IMR-90 (cell line): ENCODE measurements at regions not wholly inside any gene's neighbourhood (a gene's known extent, or its start where the extent isn't known, plus 50 kb on each side); places are given as distances from the start of the nearest gene placed in this dataset.

Source experiments
- ATAC-seq: fragments of 200-7000 bp; cut with Tn5 transposase; 2 replicates; pipeline ENCODE4 v1.9.1; 2020; ENCODE audit warnings: low read depth, mild to moderate bottlenecking, moderate library complexity
- BruUV-seq: library from RNA; stranded (reverse); fragments of 400-500 nt; replicated peaks from 2 replicates; lab custom pipeline; 2021; lab: Mats Ljungman, UMichigan
- CTCF ChIA-PET: fragments of 300-600 bp; formaldehyde crosslinking; extraction: SDS; loops from one replicate; lab custom pipeline; 2021; ENCODE audit warnings: antibody characterized with exemption; lab: Yijun Ruan, JAX
- POLR2A ChIA-PET: fragments of 300-600 bp; sonication (Branson Sonifier 250); formaldehyde crosslinking; loops from one replicate; lab custom pipeline; 2022; ENCODE audit warnings: antibody characterized with exemption; ENCODE audit not compliant: unreplicated experiment; lab: Charles Lee
- DNase-seq: peaks from one replicate; pipeline ENCODE4 v3.0.0; 2013
- H2AFZ ChIP-seq: replicated peaks from 2 replicates; pipeline ENCODE3; 2013; ENCODE audit warnings: low read length, mild to moderate bottlenecking; ENCODE audit not compliant: poor library complexity
- H2AK5ac ChIP-seq: 2 replicates; pipeline ENCODE4 v1.6.1; 2013; ENCODE audit warnings: low read depth, low read length, inconsistent platforms
- H2AK9ac ChIP-seq: replicated peaks from 2 replicates; pipeline ENCODE3; 2013; ENCODE audit warnings: mild to moderate bottlenecking, low read depth, low read length, moderate library complexity; ENCODE audit not compliant: poor library complexity
- H2BK120ac ChIP-seq: 2 replicates; pipeline ENCODE4 v1.6.1; 2013; ENCODE audit warnings: low read depth, low read length, inconsistent platforms
- H2BK15ac ChIP-seq: 3 replicates; pipeline ENCODE4 v1.6.1; 2013; ENCODE audit warnings: low read depth, low read length, inconsistent platforms
- H2BK20ac ChIP-seq: 2 replicates; pipeline ENCODE4 v1.6.1; 2013; ENCODE audit warnings: low read depth, mild to moderate bottlenecking, inconsistent platforms, low read length, moderate library complexity
- H2BK5ac ChIP-seq: 2 replicates; pipeline ENCODE4 v1.6.1; 2013; ENCODE audit warnings: mild to moderate bottlenecking, low read depth, low read length, inconsistent platforms; ENCODE audit not compliant: poor library complexity, severe bottlenecking
- H3K14ac ChIP-seq: replicated peaks from 2 replicates; pipeline ENCODE4 v1.6.1; 2013; ENCODE audit warnings: low read depth, low read length, inconsistent platforms
- H3K18ac ChIP-seq: 2 replicates; pipeline ENCODE4 v1.6.1; 2013; ENCODE audit warnings: low read depth, low read length, control low read depth
- H3K23ac ChIP-seq: 2 replicates; pipeline ENCODE4 v1.6.1; 2013; ENCODE audit warnings: low read depth, low read length, inconsistent platforms
- H3K27ac ChIP-seq: 2 replicates; pipeline ENCODE4 v1.5.1; 2013; ENCODE audit warnings: mild to moderate bottlenecking, control low read depth, low read length; ENCODE audit not compliant: insufficient read depth
- H3K27me3 ChIP-seq: 2 replicates; pipeline ENCODE4 v1.6.1; 2013; ENCODE audit warnings: low read length; ENCODE audit not compliant: control insufficient read depth, insufficient read depth
- H3K36me3 ChIP-seq: 2 replicates; pipeline ENCODE4 v1.6.1; 2013; ENCODE audit warnings: low read length, mixed read lengths; ENCODE audit not compliant: control insufficient read depth, insufficient read depth
- H3K4ac ChIP-seq: 2 replicates; pipeline ENCODE4 v1.6.1; 2013; ENCODE audit warnings: low read depth, low read length, inconsistent platforms
- H3K4me1 ChIP-seq: 2 replicates; pipeline ENCODE4 v1.6.1; 2013; ENCODE audit warnings: low read length, mixed read lengths; ENCODE audit not compliant: control insufficient read depth, insufficient read depth
- H3K4me2 ChIP-seq: 2 replicates; pipeline ENCODE4 v1.6.1; 2013; ENCODE audit warnings: low read depth, mild to moderate bottlenecking, control low read depth, low read length, moderate library complexity
- H3K4me3 ChIP-seq: 2 replicates; pipeline ENCODE4 v1.5.1; 2013; ENCODE audit warnings: low read depth, mild to moderate bottlenecking, control low read depth, low read length, moderate library complexity; ENCODE audit not compliant: insufficient read depth
- H3K56ac ChIP-seq: 2 replicates; pipeline ENCODE4 v1.6.1; 2013; ENCODE audit warnings: low read length, inconsistent platforms; ENCODE audit not compliant: insufficient read depth; ENCODE audit errors: extremely low read depth
- H3K79me1 ChIP-seq, 2 experiments: 2 replicates each; pipeline ENCODE4 v1.6.1; 2013; ENCODE audit warnings: low read length in 2 of 2, inconsistent platforms in 1 of 2, low read depth in 1 of 2
- H3K9ac ChIP-seq: 2 replicates; pipeline ENCODE4 v1.6.1; 2013; ENCODE audit warnings: low read depth, low read length, control low read depth
- H3K9me1 ChIP-seq: 2 replicates; pipeline ENCODE4 v1.6.1; 2013; ENCODE audit warnings: low read length, inconsistent platforms; ENCODE audit not compliant: insufficient read depth
- H3K9me3 ChIP-seq: 2 replicates; pipeline ENCODE4 v1.6.1; 2013; ENCODE audit warnings: low read length; ENCODE audit not compliant: control insufficient read depth, insufficient read depth
- H4K20me1 ChIP-seq: 2 replicates; pipeline ENCODE4 v1.6.1; 2013; ENCODE audit warnings: low read length, inconsistent platforms; ENCODE audit not compliant: insufficient read depth
- H4K5ac ChIP-seq: 2 replicates; pipeline ENCODE4 v1.6.1; 2013; ENCODE audit warnings: mild to moderate bottlenecking, low read depth, low read length, control low read depth
- H4K8ac ChIP-seq, 2 experiments: 2 replicates each; pipeline ENCODE4 v1.6.1; 2013; ENCODE audit warnings: low read depth in 2 of 2, low read length in 2 of 2, control low read depth in 1 of 2, inconsistent platforms in 1 of 2
- H4K91ac ChIP-seq: 2 replicates; pipeline ENCODE4 v1.6.1; 2013; ENCODE audit warnings: low read depth, low read length, inconsistent platforms; ENCODE audit not compliant: insufficient read depth
- BHLHE40 ChIP-seq: fragments of 150-350 bp; IDR thresholded peaks from 2 replicates; pipeline ENCODE4 v1.6.1; 2016; ENCODE audit warnings: mild to moderate bottlenecking, low read depth, low read length
- CEBPB ChIP-seq: IDR thresholded peaks from 2 replicates; pipeline ENCODE4 v1.6.1; 2012; ENCODE audit warnings: low read depth, low read length, improper control_type of control experiment
- CHD1 ChIP-seq: IDR thresholded peaks from 2 replicates; pipeline ENCODE4 v1.6.1; 2012; ENCODE audit warnings: low read depth, low read length, improper control_type of control experiment
- FOS ChIP-seq: fragments of 150-350 bp; IDR thresholded peaks from 2 replicates; pipeline ENCODE4 v1.6.1; 2016; ENCODE audit warnings: low read depth, low read length
- MAFK ChIP-seq: IDR thresholded peaks from 2 replicates; pipeline ENCODE4 v1.6.1; 2012; ENCODE audit warnings: low read depth, low read length, improper control_type of control experiment
- MAZ ChIP-seq: IDR thresholded peaks from 2 replicates; pipeline ENCODE4 v1.6.1; 2012; ENCODE audit warnings: low read depth, mild to moderate bottlenecking, low read length, improper control_type of control experiment, moderate library complexity, borderline replicate concordance
- MXI1 ChIP-seq: IDR thresholded peaks from 2 replicates; pipeline ENCODE4 v1.6.1; 2012; ENCODE audit warnings: low read depth, mild to moderate bottlenecking, low read length, moderate library complexity, borderline replicate concordance
- NFE2L2 ChIP-seq: fragments of 150-350 bp; IDR thresholded peaks from 2 replicates; pipeline ENCODE4 v1.6.1; 2016; ENCODE audit warnings: low read depth, mild to moderate bottlenecking, low read length
- POLR2A ChIP-seq: IDR thresholded peaks from 2 replicates; pipeline ENCODE4 v1.6.1; 2012; ENCODE audit warnings: mild to moderate bottlenecking, low read depth, low read length
- RAD21 ChIP-seq: IDR thresholded peaks from 2 replicates; pipeline ENCODE4 v1.6.1; 2012; ENCODE audit warnings: low read length, improper control_type of control experiment
- RCOR1 ChIP-seq: IDR thresholded peaks from 2 replicates; pipeline ENCODE4 v1.6.1; 2012; ENCODE audit warnings: mild to moderate bottlenecking, low read length, improper control_type of control experiment; ENCODE audit not compliant: insufficient replicate concordance
- SMC3 ChIP-seq: fragments of 150-350 bp; IDR thresholded peaks from 2 replicates; pipeline ENCODE4 v1.6.1; 2016; ENCODE audit warnings: low read depth, mild to moderate bottlenecking, antibody characterized with exemption, low read length, moderate library complexity
- WGBS, 2 experiments: methylation state at CpG; one replicate each; pipeline versions ENCODE4 v1.1.5 to v1.1.7; 2013; ENCODE audit warnings: missing lambda C conversion rate in 2 of 2; ENCODE audit not compliant: insufficient read length in 1 of 2; ENCODE audit errors: extremely low coverage in 2 of 2; 5-methylcytosine and 5-hydroxymethylcytosine counted together
- dilution Hi-C: fragments of 300-500 bp; cut with HindIII; formaldehyde crosslinking; loops from one replicate; pipeline ENCODE4 v1.14.3; 2018; ENCODE audit warnings: low sequenced_read_pairs; ENCODE audit not compliant: unreplicated experiment
- in situ Hi-C: fragments of 300-500 bp; cut with MboI; formaldehyde crosslinking; loops from 3 replicates; pipeline ENCODE4 v1.14.3; 2019; ENCODE audit warnings: low sequenced_read_pairs, inconsistent platforms, mixed read lengths
- intact Hi-C: fragments of 100-400 bp; cut with micrococcal nuclease; formaldehyde crosslinking; loops from 2 replicates; pipeline ENCODE4 v1.10.0; 2022
- TF ChIP-seq, protein P1 (sequence below): fragments of 150-350 bp; IDR thresholded peaks from 2 replicates; pipeline ENCODE4 v1.6.1; 2016; ENCODE audit warnings: low read depth, mild to moderate bottlenecking, low read length, moderate library complexity, borderline replicate concordance
- TF ChIP-seq, protein P2 (sequence below): conservative IDR thresholded peaks from 2 replicates; pipeline ENCODE4 v1.5.1; 2012; ENCODE audit warnings: mild to moderate bottlenecking, low read depth, low read length, improper control_type of control experiment
- TF ChIP-seq, protein P3 (sequence below): fragments of 150-350 bp; IDR thresholded peaks from 2 replicates; pipeline ENCODE4 v1.6.1; 2017; ENCODE audit warnings: mild to moderate bottlenecking, antibody characterized with exemption, low read length, low read depth

DNA sequence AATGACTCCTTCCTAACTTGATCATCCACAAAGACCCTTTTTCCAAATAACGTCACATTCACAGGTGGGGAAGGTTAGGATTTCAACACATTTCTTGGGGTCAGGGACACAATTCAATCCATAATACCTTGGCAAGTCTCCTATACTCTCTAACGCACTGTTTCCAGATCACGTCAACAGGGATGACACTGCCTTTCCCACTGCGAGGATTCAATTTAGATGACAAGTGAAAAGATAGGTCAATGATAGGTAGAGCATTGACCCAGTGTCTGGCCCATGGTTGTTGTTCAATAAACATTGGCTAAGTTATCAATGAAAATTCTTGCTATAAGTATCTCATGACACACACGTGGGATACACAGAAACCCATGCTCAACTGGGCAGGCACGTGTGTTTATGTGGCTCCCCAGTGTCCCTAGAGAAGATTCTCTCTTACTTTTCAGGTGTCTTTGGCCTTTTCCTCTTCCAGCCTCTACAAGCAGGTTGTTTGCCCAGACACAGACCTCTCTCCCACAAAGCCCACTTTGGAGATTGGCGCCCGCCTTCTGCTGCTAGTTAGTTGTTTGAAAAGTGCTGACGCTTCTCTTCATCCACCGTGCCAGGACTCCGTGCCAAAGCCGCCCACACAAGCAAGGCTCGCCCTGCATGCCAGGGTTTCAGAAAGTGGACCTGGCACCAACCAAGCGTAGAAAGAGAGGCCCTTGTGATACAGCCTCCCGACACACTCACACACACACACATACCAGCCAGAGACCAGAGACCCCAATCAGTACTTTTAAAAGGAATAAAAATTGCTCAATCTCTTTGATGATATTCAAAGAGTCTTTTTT lies 594.5 kb downstream of the BNC2 start:
- in situ Hi-C loops = no loop called here
- no peak overlapping the region for H4K91ac ChIP-seq
- no peaks in the 10 kb centered on the region for H3K79me1 ChIP-seq
- no peaks in the 10 kb centered on the region; the same call in 1 of the 2 replicates for H3K9me3 ChIP-seq
- H3K18ac ChIP-seq = no peak overlapping the region
- DNase-seq = no peak
- H3K14ac ChIP-seq = no peak overlapping the region
- no peak overlapping the region for H2BK120ac ChIP-seq
- no peaks in the 10 kb centered on the region for H3K36me3 ChIP-seq
- no peak overlapping the region for H2AFZ ChIP-seq
- H2AK9ac ChIP-seq = no peak overlapping the region
- no TSS peak for BruUV-seq
- H3K4me2 ChIP-seq = no peak overlapping the region
- no peaks in the 10 kb centered on the region; the same call in 1 of the 2 replicates for H3K4me1 ChIP-seq
- H2BK20ac ChIP-seq = no peak overlapping the region
- TF ChIP-seq, protein P1, sequence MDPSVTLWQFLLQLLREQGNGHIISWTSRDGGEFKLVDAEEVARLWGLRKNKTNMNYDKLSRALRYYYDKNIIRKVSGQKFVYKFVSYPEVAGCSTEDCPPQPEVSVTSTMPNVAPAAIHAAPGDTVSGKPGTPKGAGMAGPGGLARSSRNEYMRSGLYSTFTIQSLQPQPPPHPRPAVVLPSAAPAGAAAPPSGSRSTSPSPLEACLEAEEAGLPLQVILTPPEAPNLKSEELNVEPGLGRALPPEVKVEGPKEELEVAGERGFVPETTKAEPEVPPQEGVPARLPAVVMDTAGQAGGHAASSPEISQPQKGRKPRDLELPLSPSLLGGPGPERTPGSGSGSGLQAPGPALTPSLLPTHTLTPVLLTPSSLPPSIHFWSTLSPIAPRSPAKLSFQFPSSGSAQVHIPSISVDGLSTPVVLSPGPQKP = no peak
- TF ChIP-seq FOS (no peak), CEBPB (no peak), CHD1 (no peak), MAZ (no peak), BHLHE40 (no peak), SMC3 (no peak), MXI1 (no peak), MAFK (no peak), RAD21 (no peak), POLR2A (no peak), NFE2L2 (no peak), RCOR1 (no peak)
- TF ChIP-seq, protein P2, sequence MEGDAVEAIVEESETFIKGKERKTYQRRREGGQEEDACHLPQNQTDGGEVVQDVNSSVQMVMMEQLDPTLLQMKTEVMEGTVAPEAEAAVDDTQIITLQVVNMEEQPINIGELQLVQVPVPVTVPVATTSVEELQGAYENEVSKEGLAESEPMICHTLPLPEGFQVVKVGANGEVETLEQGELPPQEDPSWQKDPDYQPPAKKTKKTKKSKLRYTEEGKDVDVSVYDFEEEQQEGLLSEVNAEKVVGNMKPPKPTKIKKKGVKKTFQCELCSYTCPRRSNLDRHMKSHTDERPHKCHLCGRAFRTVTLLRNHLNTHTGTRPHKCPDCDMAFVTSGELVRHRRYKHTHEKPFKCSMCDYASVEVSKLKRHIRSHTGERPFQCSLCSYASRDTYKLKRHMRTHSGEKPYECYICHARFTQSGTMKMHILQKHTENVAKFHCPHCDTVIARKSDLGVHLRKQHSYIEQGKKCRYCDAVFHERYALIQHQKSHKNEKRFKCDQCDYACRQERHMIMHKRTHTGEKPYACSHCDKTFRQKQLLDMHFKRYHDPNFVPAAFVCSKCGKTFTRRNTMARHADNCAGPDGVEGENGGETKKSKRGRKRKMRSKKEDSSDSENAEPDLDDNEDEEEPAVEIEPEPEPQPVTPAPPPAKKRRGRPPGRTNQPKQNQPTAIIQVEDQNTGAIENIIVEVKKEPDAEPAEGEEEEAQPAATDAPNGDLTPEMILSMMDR = no peak
- TF ChIP-seq, protein P3, sequence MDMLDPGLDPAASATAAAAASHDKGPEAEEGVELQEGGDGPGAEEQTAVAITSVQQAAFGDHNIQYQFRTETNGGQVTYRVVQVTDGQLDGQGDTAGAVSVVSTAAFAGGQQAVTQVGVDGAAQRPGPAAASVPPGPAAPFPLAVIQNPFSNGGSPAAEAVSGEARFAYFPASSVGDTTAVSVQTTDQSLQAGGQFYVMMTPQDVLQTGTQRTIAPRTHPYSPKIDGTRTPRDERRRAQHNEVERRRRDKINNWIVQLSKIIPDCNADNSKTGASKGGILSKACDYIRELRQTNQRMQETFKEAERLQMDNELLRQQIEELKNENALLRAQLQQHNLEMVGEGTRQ = no peak
- no peak overlapping the region for H2AK5ac ChIP-seq
- no peak overlapping the region for H4K5ac ChIP-seq
- intact Hi-C loops = no loop called here
- no peak overlapping the region for H3K9ac ChIP-seq
- dilution Hi-C loops = no loop called here
- H3K9me1 ChIP-seq = no peaks in the 10 kb centered on the region
- no peak overlapping the region for H3K4ac ChIP-seq
- ATAC-seq = no peak
- H3K27me3 ChIP-seq = no peaks in the 10 kb centered on the region
- 83% methylated on average over 2 of the region's 15 CpGs; no CpG with 5 or more reads in 1 of the 2 experiments for WGBS, 2 experiments
- no peaks in the 10 kb centered on the region for H4K20me1 ChIP-seq
- POLR2A ChIA-PET = no interaction called here
- no peak overlapping the region for H4K8ac ChIP-seq
- no peak overlapping the region for H2BK5ac ChIP-seq
- CTCF ChIA-PET = no interaction called here
- H2BK15ac ChIP-seq = no peak overlapping the region
- no peak overlapping the region for H3K56ac ChIP-seq
- no peak overlapping the region for H3K23ac ChIP-seq
- no peak overlapping the region for H3K4me3 ChIP-seq
- H3K27ac ChIP-seq = no peak overlapping the region
